ENCODE measurements at regions not wholly inside any gene's neighbourhood (a gene's known extent, or its start where the extent isn't known, plus 50 kb on each side); places are given as distances from the start of the nearest gene placed in this dataset.

- DNase-seq: no peak
Observed at GRCh38 chr11:134463716-134464115, 51.7 kb upstream of the B3GAT1 start.

Measured in NCI-H774 (cell line).